WI38 (cell line): ENCODE measurements at regions not wholly inside any gene's neighbourhood (a gene's known extent, or its start where the extent isn't known, plus 50 kb on each side); places are given as distances from the start of the nearest gene placed in this dataset.

Source experiments
- H3K4me3 ChIP-seq: 2 replicates; pipeline ENCODE4 v1.5.1; 2011; ENCODE audit warnings: low read depth, mild to moderate bottlenecking, control low read depth, low read length
- CTCF ChIP-seq: IDR thresholded peaks from 2 replicates; pipeline ENCODE4 v1.5.1; 2012; ENCODE audit warnings: low read depth, mild to moderate bottlenecking, control low read depth, low read length

GRCh38 chr14:65224799-65225198 lies 122.5 kb upstream of the MAX start:
- no peak for TF ChIP-seq CTCF
- H3K4me3 ChIP-seq = no peak overlapping the region

GRCh38 chr14:65225299-65226159 lies 123.2 kb upstream of the MAX start:
- no peak for TF ChIP-seq CTCF

GRCh38 chr14:65226824-65227604 lies 124.7 kb upstream of the MAX start:
- TF ChIP-seq CTCF = no peak
- no peak overlapping the region for H3K4me3 ChIP-seq

More at GRCh38 chr14:65225299-65226159, 123.2 kb upstream of the MAX start:
- no peak overlapping the region for H3K4me3 ChIP-seq

- H3K4me3 ChIP-seq = no peak overlapping the region
- no peak for TF ChIP-seq CTCF
These were observed 126.1 kb upstream of the MAX start for GRCh38 chr14:65228436-65228835.

- no peak for TF ChIP-seq CTCF
- peak overlapping the region; percentile 20 for H3K4me3 ChIP-seq
These were observed 126.8 kb upstream of the MAX start for GRCh38 chr14:65228956-65229747.

- H3K4me3 ChIP-seq = peak overlapping the region; percentile 20
- TF ChIP-seq CTCF = no peak
These were observed 127.7 kb upstream of the MAX start for GRCh38 chr14:65229748-65230728.
